Nucleus accumbens (tissue), 56 donors: ENCODE measurements at regions not wholly inside any gene's neighbourhood (a gene's known extent, or its start where the extent isn't known, plus 50 kb on each side); places are given as distances from the start of the nearest gene placed in this dataset.
"Not testable (repeated sequence)": the region's sequence is repeated elsewhere in the genome, so short reads cannot be mapped to it uniquely, and the experiment has no call there.

Experiments used
- DNase-seq, 56 donors: peaks; one replicate each; lab custom pipeline; 2025; lab: John Stamatoyannopoulos, UW

DNA sequence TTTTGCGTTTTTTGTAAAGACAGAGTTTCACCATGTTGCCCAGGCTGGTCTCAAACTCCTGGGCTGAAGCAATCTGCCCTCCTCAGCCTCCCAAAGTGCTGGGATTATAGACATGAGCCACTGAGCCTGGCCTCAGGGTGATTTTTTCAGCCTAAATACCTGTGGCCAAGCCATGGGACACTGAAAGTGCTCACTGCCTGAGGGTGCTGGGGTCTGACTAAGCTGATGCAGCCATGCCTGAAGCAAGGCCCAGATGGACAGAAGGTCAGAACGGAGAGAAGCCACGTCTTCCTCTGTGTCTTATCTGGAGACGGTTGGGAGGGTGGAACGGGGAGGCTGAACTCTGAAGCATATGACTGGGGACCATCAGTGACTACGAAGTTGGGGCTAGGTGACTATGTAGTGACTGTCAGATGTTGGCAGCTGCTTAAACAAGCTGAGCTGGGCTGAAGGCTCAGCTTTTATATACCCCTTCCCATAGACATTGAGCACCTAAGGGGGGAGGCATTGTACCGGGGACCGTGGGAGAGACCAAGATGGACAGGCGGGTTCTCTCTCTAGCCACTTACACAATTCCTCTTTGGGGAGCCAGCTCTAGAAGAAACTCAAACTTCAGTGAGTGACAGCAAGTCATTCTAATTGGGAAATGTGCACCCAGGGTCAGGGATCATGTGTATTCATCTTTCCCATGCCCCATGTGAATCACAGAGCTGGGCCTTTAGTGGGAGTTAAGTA, 73.3 kb upstream of the HABP2 start:
- DNase-seq = no peak

DNA sequence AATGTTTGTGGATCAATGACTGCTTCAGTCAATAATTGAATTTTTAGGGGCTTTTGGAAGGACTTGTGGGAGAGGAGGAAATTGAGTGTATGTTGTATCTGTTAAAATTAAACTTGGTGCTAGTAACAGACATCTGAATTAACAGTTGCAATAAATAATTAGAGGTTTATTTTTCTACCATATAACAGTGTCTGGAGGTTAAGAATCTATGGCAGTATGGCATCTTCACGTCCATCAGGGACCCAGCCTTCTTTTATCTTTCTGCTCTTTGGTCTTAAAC, 72.8 kb upstream of the HABP2 start:
- DNase-seq = no peak

DNA sequence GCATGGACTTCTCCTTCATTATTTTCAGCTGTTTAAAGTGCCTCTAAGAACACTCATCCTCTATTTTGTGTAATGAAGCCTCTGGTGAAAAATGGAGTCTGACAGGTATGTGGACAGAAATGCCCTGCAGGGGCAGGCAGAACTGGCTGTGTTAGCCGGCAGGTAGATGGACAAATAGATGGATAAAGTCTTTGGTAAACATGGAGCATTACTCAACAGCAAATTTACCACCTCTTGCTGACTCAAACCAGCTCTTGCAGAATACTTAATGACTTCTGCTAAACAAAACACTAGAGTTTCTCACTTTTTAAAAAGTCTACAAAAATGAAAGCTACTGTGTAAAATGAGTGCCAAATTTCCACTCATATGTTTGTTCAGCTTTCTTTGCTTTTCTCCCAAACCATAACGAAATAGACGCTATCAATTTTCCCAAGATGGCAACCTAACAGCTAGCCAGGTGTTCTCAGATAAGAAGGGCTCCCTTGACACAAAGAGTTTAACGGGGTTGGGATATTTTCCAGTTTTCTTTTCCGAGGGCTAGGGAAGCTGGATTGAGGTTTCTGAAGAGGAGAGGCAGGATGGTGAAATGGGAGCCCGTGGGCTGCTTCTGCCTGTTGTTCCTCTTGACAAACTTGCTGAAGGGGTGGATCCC, 71.9 kb upstream of the HABP2 start:
- DNase-seq = no peak

DNA sequence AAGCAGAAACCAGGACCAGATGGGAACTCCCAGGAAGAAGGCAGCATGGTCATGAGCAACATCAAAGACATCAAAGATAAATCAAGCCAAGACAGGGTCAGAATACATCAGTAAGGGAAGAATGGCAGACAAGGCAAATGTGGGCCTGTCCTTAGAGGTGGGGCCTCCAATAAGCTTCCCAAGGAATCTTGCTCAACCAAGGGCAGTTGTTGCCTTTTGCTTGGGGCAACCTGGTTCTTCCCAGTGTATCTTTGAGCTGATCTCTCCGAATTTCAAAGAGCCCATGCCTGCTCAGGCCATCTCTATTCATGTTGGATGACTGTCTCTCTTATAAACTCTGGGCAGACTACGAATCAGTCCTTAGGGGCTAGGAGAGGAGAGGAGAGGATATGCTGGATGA, 68.4 kb upstream of the HABP2 start:
- no peak for DNase-seq

DNA sequence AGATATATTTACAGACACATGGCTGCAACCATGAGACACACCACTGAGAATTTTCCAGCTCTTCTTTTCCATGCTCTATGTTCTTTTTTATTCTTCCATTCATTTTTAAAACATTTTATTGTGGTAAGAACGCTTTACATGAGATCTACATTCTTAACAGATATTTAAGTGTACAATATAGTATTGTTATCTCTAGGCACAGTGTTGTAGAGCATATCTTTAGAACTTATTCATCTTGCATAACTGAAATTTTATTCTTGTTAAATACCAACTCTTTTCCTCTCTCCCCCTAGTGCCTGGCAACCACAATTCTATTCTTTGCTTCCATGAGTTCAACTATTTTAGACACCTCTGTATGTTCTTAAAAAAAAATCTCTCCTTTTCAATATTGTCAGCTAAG, 67.1 kb upstream of the HABP2 start:
- no peak for DNase-seq

DNA sequence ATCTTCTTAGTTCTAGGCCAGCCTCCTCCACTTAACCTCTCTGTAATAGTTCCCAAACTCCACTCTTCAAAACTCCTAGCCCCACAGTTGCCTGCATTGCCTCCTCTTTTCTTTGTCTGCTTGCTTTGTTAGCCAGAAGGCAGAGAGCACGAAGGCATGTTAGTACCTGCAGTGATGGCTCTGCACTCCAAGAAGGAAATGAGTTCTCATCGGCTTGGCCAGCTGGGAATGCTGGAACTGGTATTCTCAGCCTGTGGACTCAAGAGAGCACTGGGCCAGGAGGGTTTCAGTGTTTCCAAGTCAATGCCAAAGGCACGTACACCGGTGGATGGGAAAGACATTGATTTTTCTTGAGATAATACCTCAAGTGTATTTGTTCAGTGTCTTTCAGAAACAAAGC, 66.3 kb upstream of the HABP2 start:
- no peak for DNase-seq

DNA sequence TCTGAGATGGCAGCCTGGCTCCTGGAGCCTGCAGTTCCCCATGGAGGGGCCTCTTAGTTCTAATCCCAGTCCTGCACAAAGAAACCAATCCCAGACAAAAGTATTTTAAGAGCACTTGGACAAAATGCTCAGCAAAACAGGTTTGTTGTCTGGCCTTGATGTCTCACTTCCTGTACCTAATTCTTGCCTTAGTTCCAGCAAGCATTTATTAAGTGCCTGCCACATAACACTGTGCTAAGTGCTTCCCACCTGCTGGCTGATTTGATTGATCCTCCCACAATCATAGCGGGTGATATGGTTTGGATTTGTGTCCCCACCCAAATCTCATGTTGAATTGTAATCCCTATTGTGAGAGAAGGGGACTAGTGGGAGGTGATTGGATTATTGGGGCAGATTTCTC, 65.7 kb upstream of the HABP2 start:
- no peak for DNase-seq

DNA sequence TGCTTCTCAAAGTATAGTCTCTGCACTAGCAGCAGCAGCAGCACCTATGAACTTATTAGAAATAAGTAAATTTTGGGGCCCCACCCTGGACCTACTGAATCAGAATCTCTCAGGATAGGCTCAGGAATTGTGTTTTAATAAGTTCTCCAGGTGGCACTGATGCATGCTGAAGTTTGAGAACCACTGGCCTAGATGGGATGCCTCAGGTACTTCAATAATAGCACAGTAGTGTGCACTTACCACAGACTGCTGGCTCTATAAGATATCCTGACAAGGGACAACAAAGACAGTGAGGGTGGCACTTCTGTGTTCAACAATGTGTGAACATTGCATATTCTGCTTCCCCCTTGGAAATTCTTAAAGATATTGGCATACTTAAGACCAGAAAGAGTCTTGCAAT, 64.7 kb upstream of the HABP2 start:
- DNase-seq = no peak

DNA sequence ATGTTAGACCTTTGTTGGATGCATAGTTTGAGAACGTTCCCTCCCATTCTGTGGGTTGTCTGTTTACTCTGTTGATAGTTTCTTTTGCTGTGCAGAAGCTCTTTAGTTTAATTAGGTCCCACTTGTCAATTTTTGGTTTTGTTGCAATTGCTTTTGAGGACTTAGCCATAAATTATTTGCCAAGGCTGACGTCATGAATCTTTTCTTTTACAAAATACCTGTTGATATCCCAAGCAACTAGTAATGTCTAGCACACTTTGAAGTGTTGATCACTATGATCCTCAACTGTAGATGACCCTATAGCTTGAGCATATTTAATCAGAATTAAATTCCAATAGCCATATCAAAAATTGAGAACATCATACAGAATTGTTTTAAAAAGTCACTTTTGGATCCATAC, 63.3 kb upstream of the HABP2 start:
- DNase-seq = not testable (repeated sequence)

DNA sequence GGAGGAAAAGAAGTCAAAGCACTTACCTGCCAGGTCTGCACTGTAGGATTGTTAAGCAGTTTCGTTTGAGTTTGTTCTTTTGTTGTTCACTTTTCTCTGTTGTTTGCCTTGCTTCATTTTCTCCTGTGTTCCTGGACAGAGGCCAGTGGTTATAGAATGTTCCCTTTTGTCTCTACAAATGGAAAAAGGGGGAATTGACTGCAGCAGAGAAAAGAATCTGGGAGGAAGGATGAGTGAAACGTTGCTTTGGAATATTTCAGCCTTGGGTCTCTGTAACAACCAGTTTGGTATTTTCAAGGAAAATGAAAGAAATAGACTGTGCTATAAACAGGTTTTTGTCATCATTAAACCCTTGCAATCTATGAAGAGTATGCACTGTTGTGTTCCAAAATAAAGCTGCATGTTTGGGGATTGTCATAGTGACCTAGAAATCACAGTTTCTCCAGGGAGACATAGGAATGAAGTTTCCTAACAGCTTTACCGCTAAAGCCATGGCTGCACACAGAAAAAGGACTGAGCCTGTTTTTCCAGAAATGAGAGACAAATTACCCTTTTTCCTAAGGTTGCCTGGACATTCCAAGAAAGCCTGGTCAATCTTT, 60.8 kb upstream of the HABP2 start:
- no peak for DNase-seq

DNA sequence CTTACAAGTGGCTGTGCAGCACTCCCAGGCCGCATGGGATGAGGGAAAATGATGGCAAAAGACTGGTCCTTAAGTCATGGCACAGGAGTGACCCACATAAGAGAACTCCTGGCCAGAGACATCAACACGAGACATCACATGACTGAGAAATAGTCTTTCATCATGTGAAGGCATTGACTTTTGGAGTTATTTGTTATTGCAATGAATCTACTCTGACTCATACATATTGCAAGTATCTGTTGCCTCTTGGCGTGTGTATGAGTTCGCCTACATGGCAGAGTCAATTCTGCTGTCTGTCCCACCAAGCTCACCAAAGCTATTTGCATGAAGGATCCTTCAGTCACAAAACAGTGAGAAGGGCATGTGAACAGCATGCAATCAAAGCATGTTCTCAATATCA, 59.7 kb upstream of the HABP2 start:
- no peak for DNase-seq

DNA sequence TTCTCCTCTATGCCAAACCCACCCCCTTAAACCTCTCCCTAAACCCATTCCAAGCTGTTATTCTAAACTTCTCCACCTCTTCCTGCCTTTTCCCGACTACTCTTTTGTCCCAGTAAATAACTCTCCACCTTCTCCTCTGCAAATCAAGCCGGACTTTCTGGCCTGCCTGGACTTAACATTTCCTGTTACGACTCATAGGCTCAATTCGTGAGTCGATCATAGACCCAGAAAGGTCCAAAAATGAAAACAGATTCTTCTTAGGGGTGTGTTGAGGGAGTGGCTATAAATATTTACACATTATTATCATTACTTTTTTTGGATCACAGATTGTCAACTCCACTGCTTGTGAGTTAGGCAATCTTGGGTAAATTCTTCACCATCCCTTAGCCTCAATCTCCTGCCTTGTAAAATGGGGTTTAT, 59.0 kb upstream of the HABP2 start:
- no peak for DNase-seq

DNA sequence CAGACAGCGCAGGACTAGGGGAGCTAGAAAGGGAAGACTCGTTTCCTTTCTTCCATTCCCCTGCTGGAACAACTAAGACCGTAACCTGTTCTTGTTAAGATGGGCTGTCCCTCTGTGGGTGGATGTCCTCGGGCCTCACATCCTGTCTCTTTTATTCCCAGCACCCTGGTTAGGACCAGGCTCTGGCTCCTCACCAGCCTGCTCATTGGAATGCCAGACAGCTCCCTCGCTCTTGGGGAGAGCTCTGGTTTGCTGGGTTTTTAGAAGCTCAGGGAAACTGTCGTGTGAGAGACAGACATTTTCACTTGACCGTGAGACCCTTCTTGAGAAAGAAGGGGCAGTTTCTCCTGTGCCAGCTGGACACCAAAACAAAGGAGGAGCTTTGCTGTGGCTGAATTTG, 58.1 kb upstream of the HABP2 start:
- peak in 19 of 56 donors; percentile 2 to 53 (median 22) for DNase-seq

DNA sequence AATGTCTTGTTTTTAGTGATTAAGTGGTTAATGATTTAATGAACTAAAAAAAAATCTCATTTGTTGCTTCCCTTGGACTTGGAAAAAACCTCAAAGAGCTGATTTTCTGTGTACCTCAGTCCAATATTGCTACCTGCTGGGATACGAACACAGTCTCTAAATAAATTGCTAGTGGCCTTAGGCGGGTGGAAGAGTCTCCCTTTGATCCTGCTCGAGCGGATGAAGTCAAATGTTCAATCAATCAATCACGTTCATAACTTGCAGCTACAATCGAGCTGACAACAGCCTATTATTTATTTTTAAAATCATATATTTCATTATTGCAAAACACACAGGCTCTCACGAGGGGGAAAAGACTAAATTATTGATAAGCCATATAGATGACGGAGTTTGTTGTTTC, 57.3 kb upstream of the HABP2 start:
- no peak for DNase-seq

DNA sequence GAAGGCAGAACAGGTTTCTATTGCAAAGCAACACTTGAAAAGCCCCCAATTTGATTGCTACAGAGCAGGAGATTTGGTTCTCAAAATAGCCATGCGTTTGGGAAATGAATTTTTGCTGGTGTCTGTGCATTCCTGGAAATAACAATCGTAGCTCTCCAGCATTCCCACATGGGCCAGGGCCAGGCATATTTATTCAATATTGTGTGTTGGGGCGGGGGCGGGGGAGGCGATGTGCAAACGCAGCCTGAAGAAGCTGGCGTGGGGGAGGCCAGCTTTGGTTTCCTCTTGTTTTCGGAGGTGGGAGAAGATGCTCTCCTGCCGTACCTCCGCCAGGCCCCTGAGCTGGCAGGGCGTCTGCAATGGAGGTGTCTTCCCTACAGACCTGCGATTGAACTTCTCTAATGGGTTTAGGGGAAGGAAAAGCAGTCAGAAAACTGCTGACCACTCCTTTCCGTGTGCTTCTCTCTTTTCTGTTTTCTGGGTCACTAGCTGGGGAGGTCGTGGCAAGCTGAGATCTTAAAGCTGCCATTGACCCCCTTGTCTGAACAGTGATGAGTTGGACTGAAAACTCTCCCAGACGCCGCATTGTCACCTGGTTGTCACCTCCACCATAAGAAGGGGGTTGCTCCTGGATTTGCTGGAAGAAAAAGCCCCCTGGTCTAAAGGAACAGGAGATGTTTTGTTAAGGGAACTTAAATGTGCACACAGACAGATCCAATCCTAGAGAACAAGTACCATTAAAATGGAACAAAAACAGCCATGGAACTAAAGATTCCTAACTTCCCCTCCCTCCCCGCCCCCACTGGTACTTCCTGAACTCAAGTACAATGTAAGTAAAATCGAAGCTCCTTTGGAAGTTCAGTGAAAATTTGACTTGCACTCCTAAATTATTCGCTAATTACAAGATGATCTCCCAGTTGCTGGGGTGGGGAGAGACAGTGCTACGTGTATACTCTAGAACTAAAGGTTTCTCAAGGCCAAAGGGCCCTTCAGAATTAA, 56.4 kb upstream of the HABP2 start:
- no peak for DNase-seq

DNA sequence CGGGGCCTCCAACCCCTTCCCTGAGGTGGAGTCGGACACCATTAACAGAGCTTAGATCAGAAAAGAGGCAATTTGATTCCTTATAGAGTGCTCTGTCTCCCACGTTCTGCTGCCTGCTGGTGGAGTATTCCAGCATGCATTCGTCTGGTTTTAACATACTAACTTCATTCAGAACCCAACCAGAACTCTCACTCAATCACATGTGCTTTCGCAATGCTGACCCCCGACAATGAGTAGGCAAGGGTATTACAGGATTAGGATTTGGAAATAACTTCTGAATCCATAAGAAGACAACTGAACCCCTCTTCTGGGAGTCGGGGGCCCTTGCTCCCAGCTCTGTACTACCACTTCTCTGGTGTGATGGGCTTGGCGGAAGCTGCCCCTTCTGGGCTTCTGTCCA, 55.7 kb upstream of the HABP2 start:
- no peak for DNase-seq

DNA sequence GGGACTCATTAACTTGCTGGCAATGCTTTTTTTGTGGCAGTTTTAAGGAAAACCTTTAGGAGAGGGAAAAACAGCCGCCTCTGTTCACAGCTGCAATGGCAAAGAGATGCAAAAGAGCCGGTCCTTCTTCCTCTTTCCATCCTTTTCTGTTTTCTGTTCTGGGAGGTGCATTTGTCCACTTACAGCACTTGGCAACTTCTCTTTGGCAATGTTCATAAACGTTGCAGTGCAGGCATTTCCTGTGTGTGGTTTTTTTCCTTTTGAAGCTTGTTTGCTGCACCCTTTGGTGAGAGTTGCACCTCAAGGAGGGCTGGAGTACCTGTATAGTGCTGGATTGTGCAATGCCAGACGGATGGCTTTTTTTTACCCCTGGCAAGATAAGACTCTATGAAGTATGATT, 53.9 kb upstream of the HABP2 start:
- no peak for DNase-seq

DNA sequence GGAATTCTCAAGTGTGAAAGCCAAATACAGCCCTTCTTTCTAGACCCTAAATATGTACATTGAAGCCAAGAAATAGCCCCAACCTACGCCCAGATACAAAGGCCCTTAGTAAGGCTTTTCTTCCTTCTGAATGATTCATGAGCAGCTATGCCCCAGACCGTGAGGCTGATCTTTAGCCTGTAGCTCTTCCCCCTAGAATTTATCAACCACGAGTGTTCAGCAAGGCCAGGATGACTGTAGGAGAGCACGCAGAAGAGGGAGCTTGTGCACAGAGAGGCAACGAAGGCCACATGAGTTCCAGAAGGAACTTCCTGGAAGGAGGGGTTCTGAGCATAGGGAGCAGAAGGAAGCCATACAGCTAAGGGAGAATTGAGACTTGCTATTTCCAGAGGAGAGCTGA, 53.0 kb upstream of the HABP2 start:
- DNase-seq = no peak

DNA sequence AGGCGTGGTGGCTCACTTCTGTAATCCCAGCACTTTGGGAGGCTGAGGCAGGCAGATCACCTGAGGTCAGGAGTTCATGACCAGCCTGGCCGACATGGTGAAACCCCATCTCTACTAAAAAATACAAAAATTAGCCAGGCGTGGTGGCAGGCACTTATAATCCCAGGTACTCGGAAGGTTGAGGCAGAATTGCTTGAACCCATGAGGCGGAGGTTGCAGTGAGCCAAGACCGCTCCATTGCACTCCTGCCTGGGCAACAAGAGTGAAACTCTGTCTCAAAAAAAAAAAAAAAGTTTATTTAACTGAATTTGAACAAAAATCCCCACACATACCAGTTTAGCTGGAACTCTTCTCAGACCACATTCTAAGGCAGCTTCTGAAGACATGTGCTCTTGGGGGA, 51.8 kb upstream of the HABP2 start:
- DNase-seq = not testable (repeated sequence)
